ENCODE measurements at regions not wholly inside any gene's neighbourhood (a gene's known extent, or its start where the extent isn't known, plus 50 kb on each side); places are given as distances from the start of the nearest gene placed in this dataset.
A peak's percentile ranks its signal among the peaks of the same experiment; 100 is the strongest.

GRCh38 chr15:93870583-93870982 lies 360.8 kb upstream of the MCTP2 start:
- no peak for DNase-seq (ENCODE audit: low spot score)

GRCh38 chr15:93866948-93867347 lies 364.4 kb upstream of the MCTP2 start:
- DNase-seq (ENCODE audit: low spot score): no peak

- DNase-seq (ENCODE audit: low spot score): no peak
Observed at GRCh38 chr15:93866476-93866875, 364.9 kb upstream of the MCTP2 start.

GRCh38 chr15:93865586-93865985 lies 365.8 kb upstream of the MCTP2 start:
- no peak for DNase-seq (ENCODE audit: low spot score)

GRCh38 chr15:93862791-93863190 lies 368.6 kb upstream of the MCTP2 start:
- DNase-seq (ENCODE audit: low spot score): no peak

GRCh38 chr15:93861956-93862741 lies 369.2 kb upstream of the MCTP2 start:
- no peak for DNase-seq (ENCODE audit: low spot score)

GRCh38 chr15:93861413-93861812 lies 369.9 kb upstream of the MCTP2 start:
- no peak for DNase-seq (ENCODE audit: low spot score)

- no peak for DNase-seq (ENCODE audit: low spot score)
Observed at GRCh38 chr15:93860701-93861100, 370.7 kb upstream of the MCTP2 start.

- DNase-seq (ENCODE audit: low spot score): no peak
Observed at GRCh38 chr15:93859176-93859575, 372.2 kb upstream of the MCTP2 start.

- no peak for DNase-seq (ENCODE audit: low spot score)
Observed at GRCh38 chr15:93855181-93855826, 376.1 kb upstream of the MCTP2 start.

- no peak for DNase-seq (ENCODE audit: low spot score)
Observed at GRCh38 chr15:93854088-93854487, 377.3 kb upstream of the MCTP2 start.

- DNase-seq (ENCODE audit: low spot score): no peak
Observed at GRCh38 chr15:93852761-93853160, 378.6 kb upstream of the MCTP2 start.

GRCh38 chr15:93848490-93848889 lies 382.9 kb upstream of the MCTP2 start:
- no peak for DNase-seq (ENCODE audit: low spot score)

GRCh38 chr15:93848076-93848475 lies 383.3 kb upstream of the MCTP2 start:
- no peak for DNase-seq (ENCODE audit: low spot score)

GRCh38 chr15:93846148-93846547 lies 385.2 kb upstream of the MCTP2 start:
- DNase-seq (ENCODE audit: low spot score): no peak

GRCh38 chr15:93837450-93837849 lies 393.9 kb upstream of the MCTP2 start:
- no peak for DNase-seq (ENCODE audit: low spot score)

GRCh38 chr15:93835344-93835743 lies 396.0 kb upstream of the MCTP2 start:
- DNase-seq (ENCODE audit: low spot score): no peak

- no peak for DNase-seq (ENCODE audit: low spot score)
Observed at GRCh38 chr15:93831641-93832040, 399.7 kb upstream of the MCTP2 start.

GRCh38 chr15:93830221-93831080 lies 400.9 kb upstream of the MCTP2 start:
- no peak for DNase-seq (ENCODE audit: low spot score)

- peak; percentile 5 for DNase-seq (ENCODE audit: low spot score)
Observed at GRCh38 chr15:93829115-93829870, 402.1 kb upstream of the MCTP2 start.

- no peak for DNase-seq (ENCODE audit: low spot score)
Observed at GRCh38 chr15:93826790-93827189, 404.6 kb upstream of the MCTP2 start.

- no peak for DNase-seq (ENCODE audit: low spot score)
Observed at GRCh38 chr15:93826293-93826692, 405.1 kb upstream of the MCTP2 start.

Data from hematopoietic multipotent progenitor cell treated with erythropoietin and hydrocortisone succinate and interleukin-3 and kit ligand, for 15 days (in vitro differentiated cells).